ENCODE measurements at regions not wholly inside any gene's neighbourhood (a gene's known extent, or its start where the extent isn't known, plus 50 kb on each side); places are given as distances from the start of the nearest gene placed in this dataset.

DNA sequence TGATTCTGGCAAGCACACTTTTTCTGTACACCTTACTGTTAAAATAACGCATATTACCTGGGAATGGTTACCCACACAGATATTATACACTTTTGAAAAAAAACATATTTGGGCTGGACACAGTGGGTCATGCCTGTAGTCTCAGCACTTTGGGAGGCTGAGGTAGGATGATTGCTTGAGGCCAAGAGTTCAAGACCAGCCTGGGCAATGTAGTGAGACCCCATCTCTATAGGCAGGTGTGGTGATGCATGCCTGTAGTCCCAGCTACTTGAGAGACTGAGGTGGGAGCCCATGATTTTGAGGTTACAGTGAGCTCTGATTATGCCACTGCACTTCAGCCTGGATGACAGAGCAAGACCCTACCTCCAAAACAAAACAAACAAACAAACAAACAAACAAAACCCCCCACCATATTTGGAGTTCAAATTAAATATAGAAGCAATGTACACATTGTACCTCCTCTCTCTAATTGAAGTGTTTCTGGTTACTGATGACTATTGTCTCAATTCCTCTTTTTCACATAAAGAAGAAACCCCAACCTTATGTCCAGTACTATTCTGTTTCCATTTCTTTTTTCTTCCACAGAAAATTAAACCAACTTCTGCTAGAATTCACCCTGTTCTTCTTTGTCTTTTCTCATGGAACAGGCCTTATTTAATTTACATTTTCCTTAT is 152.6 kb upstream of the UMPS start:
- ChIA-PET POLR2A (no interaction called here), CTCF (no interaction called here)

DNA sequence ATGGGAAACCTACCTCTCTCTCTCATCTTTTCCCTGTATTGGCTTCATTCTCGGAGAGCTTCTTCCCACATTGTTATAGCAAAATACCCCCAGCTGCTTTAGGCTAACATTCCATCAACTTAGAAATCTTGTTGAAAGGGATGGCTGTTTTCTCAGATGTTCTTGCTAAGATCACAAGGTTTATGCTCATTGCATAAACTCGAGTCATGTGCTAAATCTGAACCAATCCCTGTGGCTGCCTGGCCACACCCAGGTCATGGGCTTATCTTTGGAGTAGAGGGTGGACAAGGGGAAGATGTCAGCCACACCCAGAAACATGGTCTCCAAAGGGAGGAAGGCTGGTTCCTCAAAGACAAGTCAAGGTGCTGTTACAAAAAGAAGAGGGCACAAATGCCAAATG is 150.6 kb upstream of the UMPS start:
- POLR2A ChIA-PET, result no interaction called here
- CTCF ChIA-PET, result no interaction called here

DNA sequence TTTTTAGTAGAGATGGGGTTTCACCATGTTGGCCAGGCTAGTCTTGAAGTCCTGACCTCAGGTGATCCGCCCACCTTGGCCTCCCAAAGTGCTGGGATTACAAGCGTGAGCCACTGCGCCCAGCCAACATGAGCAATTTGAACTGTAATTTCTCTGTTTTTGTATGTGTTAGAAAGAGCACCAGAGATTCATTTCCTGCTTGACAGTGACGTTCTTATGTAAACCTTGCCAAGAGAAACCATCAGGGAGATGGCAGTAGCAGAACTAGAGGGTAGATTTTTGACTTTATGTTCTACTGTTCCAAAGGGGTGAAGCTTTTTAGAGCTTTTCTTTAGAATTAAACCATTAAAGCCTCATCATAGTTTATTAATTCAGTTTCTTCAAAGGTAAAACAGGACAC is 148.1 kb upstream of the UMPS start:
- ChIA-PET POLR2A (no interaction called here), CTCF (no interaction called here)

DNA sequence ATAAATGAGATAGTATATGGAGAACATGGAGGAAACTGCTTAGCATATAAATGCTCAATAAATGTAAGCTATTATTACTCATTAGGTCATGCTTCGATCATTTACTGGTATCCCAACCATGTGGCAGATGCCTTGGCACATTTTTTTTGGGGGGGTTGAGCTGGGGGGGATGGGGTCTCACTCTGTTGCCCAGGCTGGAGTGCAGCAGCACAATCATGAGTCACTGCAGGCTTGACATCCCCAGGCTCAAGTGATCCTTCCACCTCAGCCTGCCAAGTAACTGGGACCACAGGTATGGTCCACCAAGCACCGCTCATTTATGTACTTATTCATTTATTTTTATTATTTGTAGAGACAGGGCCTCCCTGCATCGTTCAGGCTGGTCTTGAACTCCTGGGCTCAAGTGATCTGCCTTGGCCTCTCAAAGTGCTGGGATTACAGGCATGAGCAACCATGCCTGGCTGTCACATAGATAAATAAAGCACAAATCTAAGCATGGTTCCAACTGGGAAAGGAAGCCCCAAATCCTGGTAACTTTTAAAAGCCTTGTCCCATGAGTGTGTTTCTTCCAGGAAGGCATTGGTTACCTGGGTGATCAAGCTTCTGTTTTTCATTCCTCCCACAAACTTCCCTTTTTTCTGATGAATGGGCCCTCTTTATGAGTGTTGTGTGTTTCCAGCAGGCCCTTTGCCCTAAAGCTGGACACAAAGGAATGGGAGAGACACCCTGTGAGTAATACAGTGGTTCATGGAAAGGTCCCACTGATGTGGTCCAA is 147.4 kb upstream of the UMPS start:
- CTCF ChIA-PET, result no interaction called here
- POLR2A ChIA-PET, result no interaction called here

DNA sequence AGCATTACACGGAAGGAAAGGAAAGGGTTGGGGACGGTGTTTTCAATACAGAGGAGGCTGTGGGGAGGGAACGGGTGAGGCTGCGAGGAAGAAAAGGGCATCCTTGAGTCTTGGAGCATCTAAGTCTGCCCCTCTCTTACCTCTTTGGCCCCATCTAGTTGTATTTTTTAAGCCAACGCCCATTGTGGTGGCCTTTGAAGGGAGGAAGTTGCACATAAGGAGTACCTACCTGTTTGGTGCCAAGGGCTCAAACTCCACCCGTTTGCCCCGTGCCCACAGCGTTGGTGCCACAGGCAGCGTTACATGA is 146.1 kb upstream of the UMPS start:
- ChIA-PET CTCF (no interaction called here), POLR2A (no interaction called here)

DNA sequence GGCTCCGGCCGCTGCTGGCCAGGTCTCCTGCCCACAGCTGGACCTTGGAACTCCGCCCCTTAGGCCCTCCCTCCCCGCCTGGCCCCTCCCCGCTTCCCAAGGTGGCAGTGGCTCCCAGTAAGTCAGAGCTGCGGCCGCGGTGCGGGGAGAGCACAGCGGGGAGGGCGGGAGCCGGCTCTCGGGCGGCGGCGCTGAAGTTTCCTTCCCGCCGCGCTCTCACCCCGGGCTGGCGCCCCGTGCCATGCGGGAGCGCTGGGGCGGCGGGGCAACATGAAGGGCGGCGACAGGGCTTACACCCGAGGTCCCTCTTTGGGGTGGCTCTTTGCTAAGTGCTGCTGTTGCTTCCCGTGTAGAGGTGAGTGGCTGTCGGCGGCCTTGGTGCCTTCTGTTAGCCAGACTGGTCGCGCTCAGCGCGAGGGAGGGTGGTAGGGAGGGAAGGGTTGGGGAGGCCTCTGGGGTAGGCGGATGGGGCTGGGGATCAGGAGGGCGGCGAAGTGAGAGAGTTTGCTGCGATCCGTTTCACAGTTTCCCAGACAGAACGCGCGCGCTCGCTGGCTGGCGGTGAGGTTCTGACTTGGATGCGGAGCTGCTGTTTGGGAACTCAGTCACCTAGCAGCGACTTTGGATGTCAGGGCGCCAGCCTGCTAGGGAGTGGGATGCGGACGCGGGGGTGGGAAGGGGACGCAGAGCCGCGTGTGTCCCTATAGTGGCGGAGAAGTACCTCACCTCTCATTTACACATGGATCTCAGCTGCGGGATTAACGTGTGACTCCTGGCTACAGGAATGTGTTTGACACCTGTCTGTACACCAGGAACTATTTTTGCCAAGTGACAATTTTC is 145.5 kb upstream of the UMPS start:
- CTCF ChIA-PET, result no interaction called here
- POLR2A ChIA-PET, result no interaction called here

DNA sequence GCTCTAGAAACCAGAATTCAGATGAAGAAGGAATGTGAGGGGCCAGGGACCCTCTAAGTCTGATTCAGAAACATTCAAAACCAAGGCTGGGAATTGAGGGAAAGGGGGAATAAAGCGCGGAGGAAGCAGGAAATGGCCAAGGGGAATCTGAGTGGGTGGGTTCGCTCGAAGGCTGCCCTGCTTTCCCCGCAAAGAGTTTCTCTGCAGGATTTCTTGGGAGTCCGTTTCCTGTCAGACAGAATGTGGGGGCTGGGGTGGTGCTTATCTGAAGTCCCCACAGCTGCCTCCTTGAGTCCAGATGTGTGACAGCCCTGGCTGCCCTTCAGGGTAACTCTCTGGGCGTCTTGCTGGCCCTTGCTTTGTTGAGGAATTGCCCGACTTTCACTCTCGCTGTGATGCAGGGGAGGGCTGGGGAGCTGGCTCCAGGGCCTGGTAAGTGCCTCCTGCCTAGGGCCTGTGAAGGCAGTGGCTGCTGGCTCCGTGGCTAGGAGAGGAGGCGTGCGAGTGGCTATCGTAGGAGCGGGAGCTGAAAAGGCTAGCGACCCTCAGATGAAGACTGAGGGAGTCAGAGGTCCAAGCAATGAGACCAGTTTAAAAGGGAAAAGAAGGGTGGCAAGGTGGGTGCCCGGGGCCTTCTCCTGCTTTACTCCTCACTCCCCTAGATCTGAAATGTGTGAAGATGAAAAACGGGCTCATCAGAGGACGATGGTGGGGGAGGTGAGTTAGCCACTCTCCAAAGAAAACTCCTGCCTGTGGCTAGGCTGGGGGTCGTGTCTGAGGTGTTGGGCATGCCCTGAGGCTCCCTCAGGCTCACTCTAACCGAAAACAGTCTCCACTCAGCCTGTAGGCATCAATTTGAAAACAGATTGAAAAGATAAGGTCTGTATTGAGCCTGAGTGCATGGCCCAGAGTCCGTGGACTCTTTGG is 143.9 kb upstream of the UMPS start:
- POLR2A ChIA-PET, result no interaction called here

DNA sequence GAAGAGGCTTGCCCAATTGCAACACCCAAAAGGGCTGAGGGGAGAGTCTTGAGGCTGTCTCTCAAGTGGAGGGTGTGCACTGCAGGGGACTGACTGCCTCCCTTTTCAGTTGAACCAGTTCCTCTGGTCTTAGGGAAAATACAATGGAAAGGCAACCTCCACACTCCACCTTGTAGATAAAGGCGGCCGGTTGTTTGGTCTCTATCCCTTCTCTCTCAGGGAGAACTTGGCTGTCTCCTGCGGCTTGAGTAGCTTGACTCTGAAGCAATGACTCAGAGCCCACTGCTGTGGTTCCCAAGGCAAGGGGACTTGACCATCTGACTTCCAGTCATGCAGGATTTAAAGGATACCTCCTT is 143.2 kb upstream of the UMPS start:
- POLR2A ChIA-PET, result no interaction called here
- CTCF ChIA-PET, result no interaction called here

More for the DNA sequence above, 143.9 kb upstream of the UMPS start:
- CTCF ChIA-PET, result no interaction called here

DNA sequence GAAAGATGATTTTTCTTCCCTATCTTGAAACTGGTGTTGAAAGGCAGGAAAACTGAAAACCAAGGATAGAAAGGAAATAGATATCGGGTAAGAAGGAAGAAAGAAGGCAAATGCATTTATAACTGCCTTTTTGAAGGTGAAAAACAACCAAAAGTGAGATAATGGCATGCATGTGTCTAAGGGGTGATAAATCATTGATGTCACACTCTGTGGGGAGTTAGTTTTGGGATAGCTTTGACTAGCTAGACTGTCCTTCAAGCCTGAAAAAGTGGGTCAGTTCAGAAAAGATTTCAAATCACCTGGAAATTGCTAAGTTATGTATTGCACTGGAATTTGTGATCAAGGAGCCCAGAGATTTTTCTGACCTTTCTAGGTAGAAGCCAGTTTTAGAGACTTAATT is 142.2 kb upstream of the UMPS start:
- ChIA-PET CTCF (no interaction called here), POLR2A (no interaction called here)

DNA sequence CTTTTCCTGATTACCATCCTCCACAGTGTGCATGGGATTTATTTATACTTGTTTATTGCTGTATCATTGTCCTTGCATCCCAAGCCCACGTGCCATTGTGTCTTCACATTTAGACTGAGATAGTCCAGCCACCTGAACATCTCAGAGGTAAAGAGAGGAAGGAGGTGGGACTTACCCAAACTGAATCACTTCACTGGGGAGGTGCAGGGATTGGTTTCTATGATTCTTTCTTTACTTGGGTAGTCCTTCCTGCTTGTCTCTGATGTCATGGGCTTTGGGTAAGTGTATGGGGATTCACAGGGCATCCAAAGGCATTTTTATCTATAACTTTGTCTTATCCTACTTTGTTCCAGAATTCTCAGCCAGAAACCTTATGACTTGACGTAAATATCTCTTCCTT is 141.5 kb upstream of the UMPS start:
- POLR2A ChIA-PET, result no interaction called here

DNA sequence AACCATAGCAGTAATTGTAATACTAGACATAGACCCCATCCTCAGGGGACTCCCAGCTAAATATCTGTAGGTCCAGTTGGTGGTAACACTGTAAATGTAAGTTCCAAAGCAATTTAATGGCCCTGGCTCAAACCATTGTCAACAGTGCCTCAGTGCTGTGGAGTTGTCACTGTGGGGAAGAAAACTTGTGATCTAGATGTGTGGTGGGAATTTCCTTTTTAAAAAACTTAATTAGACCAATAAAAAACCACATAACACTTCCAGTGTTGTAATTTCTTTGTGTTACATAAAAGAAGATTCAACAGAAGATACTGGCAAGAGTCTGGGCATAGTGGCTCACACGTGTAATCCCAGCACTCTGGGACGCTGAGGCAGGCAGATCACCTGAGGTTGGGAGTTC is 138.6 kb upstream of the UMPS start:
- CTCF ChIA-PET, result interaction anchor here (0.6 kb wide), 1 partner anchor 26 kb away, joined by 3 read pairs; no protein-coding TSS in a partner anchor
- POLR2A ChIA-PET, result no interaction called here

More for the DNA sequence above, 141.5 kb upstream of the UMPS start:
- CTCF ChIA-PET, result no interaction called here

DNA sequence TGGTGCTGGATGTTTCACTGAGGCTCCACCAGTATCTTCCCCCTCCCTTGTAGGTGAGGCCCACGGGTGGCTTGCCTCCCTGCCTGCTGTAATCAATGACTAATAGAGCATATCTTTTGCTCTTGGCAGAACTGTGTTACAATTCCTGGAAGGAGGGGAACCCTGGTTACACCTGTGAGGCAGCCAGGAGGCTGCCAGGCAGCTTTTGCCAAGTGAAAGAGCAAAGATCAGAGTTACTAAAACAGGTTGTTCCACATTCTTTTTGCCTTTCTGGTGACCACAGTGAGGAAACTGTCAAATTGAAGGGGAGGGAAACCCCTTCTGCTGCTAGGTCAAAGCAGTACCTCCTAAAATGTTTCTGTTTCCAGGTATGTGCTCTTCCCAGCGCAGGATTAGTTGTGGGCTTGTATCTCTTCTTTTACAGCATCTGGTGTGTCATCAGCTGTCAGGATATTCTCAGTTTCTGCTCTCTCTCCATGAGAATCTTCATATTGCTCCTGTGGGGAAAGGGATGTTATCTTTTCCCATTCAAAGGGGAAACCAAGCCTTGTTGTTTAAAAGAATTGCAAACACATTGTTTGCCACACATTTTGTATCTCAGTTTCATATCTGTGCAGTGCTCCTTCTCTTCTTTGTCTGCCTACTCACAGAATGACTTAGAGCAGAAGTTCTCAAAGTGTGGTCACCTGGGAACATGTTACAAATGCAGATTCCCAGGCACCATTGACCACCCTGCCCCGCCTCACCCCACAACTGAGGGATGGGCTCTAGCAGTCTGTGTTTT is 137.4 kb upstream of the UMPS start:
- CTCF ChIA-PET, result no interaction called here
- POLR2A ChIA-PET, result no interaction called here

DNA sequence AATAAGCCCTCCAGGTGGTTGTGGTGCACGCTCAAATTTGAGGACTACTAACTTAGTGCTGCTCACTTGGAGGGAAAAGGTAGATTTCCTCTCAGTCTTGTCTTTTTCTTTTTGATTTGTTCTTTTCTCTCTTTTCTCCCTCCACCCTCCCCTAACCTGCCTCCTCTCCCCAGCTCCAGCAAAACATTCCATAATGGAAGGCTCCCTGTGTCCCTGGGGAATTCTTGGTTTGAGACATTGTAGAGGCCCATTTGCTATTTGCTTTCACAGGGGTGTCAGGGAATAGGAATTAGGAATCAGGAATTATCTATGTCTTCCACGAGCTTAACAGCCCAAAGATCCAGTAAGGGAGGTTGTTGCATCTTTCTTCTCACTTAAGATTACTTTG is 136.8 kb upstream of the UMPS start:
- POLR2A ChIA-PET, result no interaction called here
- CTCF ChIA-PET, result no interaction called here

DNA sequence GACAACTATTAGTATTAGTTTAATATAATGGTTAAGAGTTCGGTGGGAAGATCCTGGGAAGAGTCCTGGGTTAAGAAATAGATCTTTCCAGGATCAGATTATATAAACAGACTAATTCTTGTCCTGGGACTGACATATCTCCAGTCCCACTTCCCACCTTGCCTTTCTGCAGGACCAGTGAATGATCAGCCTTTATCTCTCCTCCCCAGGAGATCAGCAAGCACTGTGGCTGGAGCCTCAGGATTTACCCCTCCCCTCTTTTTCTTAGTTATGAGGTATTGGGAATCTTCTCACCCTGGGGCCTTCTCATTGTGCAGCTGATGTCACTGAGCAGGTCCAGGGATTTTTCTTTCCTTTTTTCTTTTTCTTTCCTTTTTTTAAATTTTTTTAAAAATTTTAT is 135.7 kb upstream of the UMPS start:
- ChIA-PET POLR2A (no interaction called here), CTCF (no interaction called here)

DNA sequence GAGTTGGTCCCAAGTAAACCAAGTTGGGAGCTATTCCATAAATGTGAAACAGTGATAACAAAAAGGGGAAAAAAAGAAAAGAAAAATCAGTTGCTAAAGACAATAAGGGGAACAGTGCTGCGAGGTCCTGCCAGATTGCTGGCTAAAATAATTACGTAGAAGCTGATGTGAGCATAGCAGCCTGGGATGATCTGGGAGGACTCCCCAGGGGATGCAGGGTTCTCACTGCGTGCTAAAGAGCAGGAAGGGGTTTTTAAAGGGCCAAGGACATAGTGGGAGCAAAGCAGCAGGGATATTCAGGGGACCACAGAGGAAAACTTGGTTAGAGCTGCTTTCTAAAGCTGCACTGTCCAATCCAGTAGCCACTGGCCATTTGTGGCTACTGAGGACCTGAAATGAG is 133.0 kb upstream of the UMPS start:
- CTCF ChIA-PET, result no interaction called here

DNA sequence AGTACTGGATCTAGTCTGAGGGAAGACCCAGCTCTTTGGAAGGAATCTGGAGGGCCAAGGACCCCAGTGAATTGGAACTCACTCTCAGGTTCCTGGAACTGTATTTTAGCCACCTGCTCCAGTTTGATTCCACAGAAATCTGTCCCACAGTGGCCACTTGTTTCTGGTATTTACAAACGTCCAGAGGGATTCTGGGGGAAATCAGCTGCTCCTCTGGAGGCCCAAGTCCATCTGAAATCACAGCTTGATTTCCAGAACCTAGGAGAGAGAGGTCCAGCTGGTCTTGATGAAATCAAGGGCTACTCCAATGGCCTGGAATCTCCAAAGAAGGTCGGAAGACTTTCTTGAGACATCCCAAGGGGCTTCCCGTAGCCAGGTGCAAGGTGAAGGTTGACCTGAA is 132.3 kb upstream of the UMPS start:
- CTCF ChIA-PET, result no interaction called here
- POLR2A ChIA-PET, result no interaction called here

More for the DNA sequence above, 133.0 kb upstream of the UMPS start:
- POLR2A ChIA-PET, result no interaction called here

DNA sequence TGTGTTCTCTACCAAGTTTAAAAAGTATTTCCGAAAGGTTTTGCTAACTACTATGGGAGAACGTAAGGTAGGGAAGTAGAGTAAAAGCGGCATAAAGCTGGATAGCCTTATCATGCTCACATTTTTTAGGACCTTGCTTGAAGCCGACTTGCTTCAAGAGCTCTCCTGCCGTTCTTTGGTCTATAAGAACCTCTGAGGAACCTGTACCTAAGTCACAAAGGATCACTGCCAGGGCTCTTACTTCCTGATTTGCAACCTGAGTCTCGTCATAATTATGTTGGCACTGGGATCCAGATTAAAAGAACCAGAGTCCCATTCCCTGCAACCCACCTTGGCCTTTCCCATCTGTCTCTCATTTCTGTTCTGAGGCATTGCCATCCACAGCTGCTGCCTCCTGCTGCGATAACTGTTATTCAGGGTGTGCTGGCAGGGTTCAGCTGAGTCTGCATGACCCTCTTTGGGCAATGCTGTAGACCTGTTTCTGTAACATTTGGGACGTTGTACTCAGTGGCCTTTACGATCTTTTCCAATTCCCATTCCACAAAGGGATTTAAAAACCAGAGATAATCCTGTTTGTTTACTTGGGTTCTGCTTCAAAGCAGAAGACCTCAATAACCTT is 131.0 kb upstream of the UMPS start:
- ChIA-PET POLR2A (no interaction called here), CTCF (no interaction called here)

DNA sequence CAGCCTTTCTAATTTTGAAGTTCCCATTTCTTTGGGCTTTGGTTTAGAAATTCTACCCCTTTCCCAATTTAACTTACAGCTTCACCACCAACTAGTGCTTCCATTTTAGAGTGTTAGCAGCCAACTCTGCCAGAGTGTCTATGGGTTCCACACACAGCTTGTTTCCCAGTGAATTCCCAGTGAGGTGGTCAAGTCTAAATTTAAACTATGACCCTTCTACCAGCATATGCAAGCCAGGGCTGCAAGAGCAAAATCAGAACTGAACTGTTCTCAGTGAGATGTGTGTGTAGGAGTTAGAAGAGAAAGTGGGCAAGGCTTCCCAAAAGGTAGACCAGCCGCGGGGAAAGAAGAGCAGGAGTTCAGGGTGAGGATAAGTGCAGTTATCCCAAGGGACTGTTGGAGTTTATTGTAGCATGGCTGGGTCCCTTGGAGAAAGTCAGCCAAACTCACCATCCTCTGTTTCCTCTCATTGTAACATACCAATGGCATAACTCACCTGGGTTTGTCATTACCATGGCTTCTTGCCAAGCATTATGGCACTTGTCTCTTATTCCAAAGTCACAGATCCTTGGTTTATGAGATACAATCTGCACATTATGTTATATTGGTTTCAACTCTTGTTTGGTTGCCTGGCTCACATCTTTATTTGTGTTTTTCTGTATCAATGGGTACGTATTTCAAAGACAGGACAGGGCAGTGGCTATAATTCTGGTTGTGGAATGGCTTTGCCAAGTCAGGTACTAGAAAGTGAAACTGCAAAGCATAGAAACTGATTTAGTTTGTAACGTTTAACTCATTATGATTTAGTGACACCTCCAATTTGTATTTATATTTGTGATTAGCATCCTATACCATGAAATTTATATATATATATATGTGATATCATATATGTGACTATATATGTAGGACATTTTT is 130.2 kb upstream of the UMPS start:
- CTCF ChIA-PET, result no interaction called here
- POLR2A ChIA-PET, result no interaction called here

Data from activated CD8-positive, alpha-beta memory T cell treated with anti-CD3 and anti-CD28 coated beads for 36 hours (primary cell).